K562 (cell line): ENCODE measurements at regions not wholly inside any gene's neighbourhood (a gene's known extent, or its start where the extent isn't known, plus 50 kb on each side); places are given as distances from the start of the nearest gene placed in this dataset.

Source experiments
- ATAC-seq: fragments of 200-7000 bp; cut with Tn5 transposase; 3 replicates; pipeline ENCODE4 v1.9.1; 2020; ENCODE audit warnings: moderate library complexity
- BruUV-seq: library from RNA; stranded (reverse); fragments of 400-500 nt; replicated peaks from 2 replicates; lab custom pipeline; 2021; lab: Mats Ljungman, UMichigan
- CTCF ChIA-PET: fragments of 300-600 bp; formaldehyde crosslinking; extraction: SDS; loops from one replicate; lab custom pipeline; 2021; ENCODE audit warnings: low intra/inter-chr PET ratio; lab: Yijun Ruan, JAX
- POLR2A ChIA-PET: fragments of 300-600, 350-650 bp; sonication (Branson Sonifier 250); formaldehyde crosslinking; extraction: SDS; loops from one replicate; lab custom pipeline; 2021; ENCODE audit warnings: antibody characterized with exemption, inconsistent platforms; lab: Yijun Ruan, JAX
- DNase-seq, 4 experiments: peaks; one replicate each; pipeline versions ENCODE4 v3.0.0 to v3.0.0-alpha.2; 2011 to 2018; ENCODE audit warnings: low spot score in 3 of 4, mixed read lengths in 3 of 4; ENCODE audit errors: extremely low read depth in 1 of 4
- FAIRE-seq: peaks from 2 replicates; lab custom pipeline; 2011; peaks lifted over from hg19 to GRCh38; lab: Jason Lieb, UNC
- H2AFZ ChIP-seq: 2 replicates; pipeline ENCODE4 v1.6.0; 2011; ENCODE audit warnings: low read depth, low read length, control low read depth, inconsistent platforms
- H3K27ac ChIP-seq: fragments of 200-600 bp; 3 replicates; pipeline ENCODE4 v1.8.0; 2011; ENCODE audit warnings: low read depth, mild to moderate bottlenecking, control low read depth, inconsistent platforms, low read length, moderate library complexity, mixed read lengths; ENCODE audit errors: extremely low read depth
- H3K27me3 ChIP-seq, 2 experiments: fragments of 300-600 bp in 1 of 2; 2 replicates in 1 of 2; 3 replicates in 1 of 2; pipeline versions ENCODE4 v1.6.0 to v1.8.0; 2011; ENCODE audit warnings: inconsistent platforms in 2 of 2, low read length in 2 of 2, mild to moderate bottlenecking in 1 of 2, mixed read lengths in 1 of 2, moderate library complexity in 1 of 2; ENCODE audit not compliant: control insufficient read depth in 2 of 2, insufficient read depth in 2 of 2
- H3K36me3 ChIP-seq: fragments of 300-600 bp; 3 replicates; pipeline ENCODE4 v1.8.0; 2011; ENCODE audit warnings: mild to moderate bottlenecking, low read length, inconsistent platforms; ENCODE audit not compliant: control insufficient read depth, insufficient read depth
- H3K4me1 ChIP-seq, 2 experiments: fragments of 200-600 bp in 1 of 2; replicated peaks in 1 of 2; 2 replicates in 1 of 2; 3 replicates in 1 of 2; pipeline versions ENCODE4 v1.5.1 to v1.8.0; 2011; ENCODE audit warnings: inconsistent platforms in 2 of 2, low read length in 2 of 2, mild to moderate bottlenecking in 1 of 2, mixed read lengths in 1 of 2, moderate library complexity in 1 of 2; ENCODE audit not compliant: control insufficient read depth in 2 of 2, insufficient read depth in 2 of 2
- H3K4me2 ChIP-seq: 2 replicates; pipeline ENCODE4 v1.6.1; 2011; ENCODE audit warnings: low read length, control low read depth, inconsistent platforms, mixed read lengths; ENCODE audit not compliant: insufficient read depth
- H3K4me3 ChIP-seq: fragments of 200-600 bp; sonication (generic), shearing (Covaris generic); 2 replicates; pipeline ENCODE4 v1.5.1; 2016; ENCODE audit warnings: control low read depth, inconsistent platforms
- H3K79me2 ChIP-seq: fragments of 200-600 bp; 3 replicates; pipeline ENCODE4 v1.8.0; 2011; ENCODE audit warnings: low read length, inconsistent platforms; ENCODE audit not compliant: control insufficient read depth, insufficient read depth
- H3K9ac ChIP-seq, 2 experiments: 2 replicates each; pipeline versions ENCODE4 v1.6.0 to v1.6.1; 2011; ENCODE audit warnings: low read depth in 2 of 2, low read length in 2 of 2, control low read depth in 1 of 2, inconsistent platforms in 1 of 2, mild to moderate bottlenecking in 1 of 2, mixed read lengths in 1 of 2; ENCODE audit not compliant: insufficient read depth in 1 of 2
- H3K9me1 ChIP-seq: one replicate; pipeline ENCODE4 v1.6.0; 2011; ENCODE audit warnings: inconsistent platforms, mild to moderate bottlenecking, low read length, moderate library complexity; ENCODE audit not compliant: control insufficient read depth, insufficient read depth
- H3K9me3 ChIP-seq: replicated peaks from 2 replicates; pipeline ENCODE4 v1.5.1; 2011; ENCODE audit warnings: low read depth, low read length, inconsistent platforms; ENCODE audit not compliant: control insufficient read depth, insufficient read depth
- H4K20me1 ChIP-seq: replicated peaks from 2 replicates; pipeline ENCODE4 v1.6.1; 2011; ENCODE audit warnings: low read length, inconsistent platforms, mixed read lengths; ENCODE audit not compliant: control insufficient read depth, insufficient read depth
- ADNP ChIP-seq: fragments of 200-800 bp; sonication (Bioruptor generic); IDR thresholded peaks from 2 replicates; pipeline ENCODE4 v1.6.1; 2016; ENCODE audit warnings: missing genetic modification characterization, missing compliant biosample characterization
- ATF7 ChIP-seq: fragments of 450-650 bp; IDR thresholded peaks from 2 replicates; pipeline ENCODE4 v1.7.1; 2014; ENCODE audit warnings: mild to moderate bottlenecking, moderate library complexity
- EHMT2 ChIP-seq: fragments of 450-650 bp; IDR thresholded peaks from 2 replicates; pipeline ENCODE4 v1.6.1; 2018; ENCODE audit warnings: antibody characterized with exemption
- EP400 ChIP-seq: fragments of 450-650 bp; IDR thresholded peaks from 2 replicates; pipeline ENCODE4 v1.6.1; 2017; ENCODE audit warnings: antibody characterized with exemption, mild to moderate bottlenecking, moderate library complexity
- HDAC1 ChIP-seq, 2 experiments: fragments of 450-650 bp; IDR thresholded peaks; 2 replicates each; pipeline ENCODE4 v1.6.1; 2016 to 2017; ENCODE audit warnings: inconsistent platforms in 1 of 2, mild to moderate bottlenecking in 1 of 2, moderate library complexity in 1 of 2
- HMG20A ChIP-seq: fragments of 450-650 bp; formaldehyde crosslinking; conservative IDR thresholded peaks from 2 replicates; pipeline ENCODE4 v1.4.0; 2020; ENCODE audit warnings: mild to moderate bottlenecking, mixed read lengths
- KLF1 ChIP-seq: fragments of 450-650 bp; IDR thresholded peaks from 2 replicates; pipeline ENCODE4 v1.6.1; 2016; ENCODE audit warnings: missing genetic modification characterization, missing compliant biosample characterization
- STAT5B ChIP-seq: fragments of 250-450 bp; sonication (Bioruptor Pico); IDR thresholded peaks from 2 replicates; pipeline ENCODE4 v1.8.0; 2021; ENCODE audit warnings: mild to moderate bottlenecking, inconsistent platforms
- ZC3H8 ChIP-seq: fragments of 450-650 bp; IDR thresholded peaks from 2 replicates; pipeline ENCODE4 v1.6.1; 2017
- ZNF239 ChIP-seq: fragments of 250-450 bp; sonication (Bioruptor Pico); IDR thresholded peaks from 2 replicates; pipeline ENCODE4 v1.4.0; 2020; ENCODE audit warnings: mild to moderate bottlenecking
- ZNF274 ChIP-seq: IDR thresholded peaks from 2 replicates; pipeline ENCODE4 v1.6.1; 2011; ENCODE audit warnings: low read depth, mild to moderate bottlenecking, low read length, moderate library complexity, borderline replicate concordance
- ZNF780A ChIP-seq: fragments of 250-450 bp; sonication (Bioruptor Pico); IDR thresholded peaks from 2 replicates; pipeline ENCODE4 v1.5.0; 2021; ENCODE audit warnings: mild to moderate bottlenecking
- WGBS: fragments of 100-300 bp; shearing (Covaris generic); methylation state at CpG from one replicate; pipeline ENCODE4 v1.1.6; 2016; ENCODE audit warnings: low coverage, mixed read lengths; ENCODE audit not compliant: insufficient coverage; ENCODE audit errors: missing lambda C conversion rate; 5-methylcytosine and 5-hydroxymethylcytosine counted together
- in situ Hi-C: fragments of 300-500 bp; cut with MboI; formaldehyde crosslinking; loops from 4 replicates; pipeline ENCODE4 v1.15.0; 2018; ENCODE audit warnings: inconsistent platforms, mixed read lengths
- intact Hi-C: fragments of 100-400 bp; cut with micrococcal nuclease; formaldehyde crosslinking; loops from 2 replicates; pipeline ENCODE4 v1.14.2; 2022
- TF ChIP-seq, protein P1 (sequence below): sonication (generic); formaldehyde crosslinking; IDR thresholded peaks from 2 replicates; pipeline ENCODE4 v1.8.0; 2022; ENCODE audit warnings: mild to moderate bottlenecking, low read depth, missing genetic modification reagents
- TF ChIP-seq, protein P2 (sequence below), 3 experiments: fragments of 200-800 bp in 1 of 3; sonication (Bioruptor generic) in 1 of 3; sonication (generic) in 1 of 3; formaldehyde crosslinking in 1 of 3; IDR thresholded peaks; 2 replicates each; pipeline versions ENCODE4 v1.6.1 to v1.8.0; 2016 to 2022; ENCODE audit warnings: mild to moderate bottlenecking in 2 of 3, missing compliant biosample characterization in 2 of 3, missing genetic modification characterization in 2 of 3, missing genetic modification reagents in 1 of 3
- TF ChIP-seq, protein P3 (sequence below), 2 experiments: fragments of 450-650 bp; IDR thresholded peaks; 2 replicates each; pipeline ENCODE4 v1.6.1; 2018; ENCODE audit warnings: mild to moderate bottlenecking in 2 of 2, low read depth in 1 of 2; ENCODE audit not compliant: partially characterized antibody in 2 of 2
- TF ChIP-seq, protein P4 (sequence below): sonication (generic); formaldehyde crosslinking; IDR thresholded peaks from 2 replicates; pipeline ENCODE4 v1.9.0; 2022; ENCODE audit warnings: mild to moderate bottlenecking, missing genetic modification reagents

DNA sequence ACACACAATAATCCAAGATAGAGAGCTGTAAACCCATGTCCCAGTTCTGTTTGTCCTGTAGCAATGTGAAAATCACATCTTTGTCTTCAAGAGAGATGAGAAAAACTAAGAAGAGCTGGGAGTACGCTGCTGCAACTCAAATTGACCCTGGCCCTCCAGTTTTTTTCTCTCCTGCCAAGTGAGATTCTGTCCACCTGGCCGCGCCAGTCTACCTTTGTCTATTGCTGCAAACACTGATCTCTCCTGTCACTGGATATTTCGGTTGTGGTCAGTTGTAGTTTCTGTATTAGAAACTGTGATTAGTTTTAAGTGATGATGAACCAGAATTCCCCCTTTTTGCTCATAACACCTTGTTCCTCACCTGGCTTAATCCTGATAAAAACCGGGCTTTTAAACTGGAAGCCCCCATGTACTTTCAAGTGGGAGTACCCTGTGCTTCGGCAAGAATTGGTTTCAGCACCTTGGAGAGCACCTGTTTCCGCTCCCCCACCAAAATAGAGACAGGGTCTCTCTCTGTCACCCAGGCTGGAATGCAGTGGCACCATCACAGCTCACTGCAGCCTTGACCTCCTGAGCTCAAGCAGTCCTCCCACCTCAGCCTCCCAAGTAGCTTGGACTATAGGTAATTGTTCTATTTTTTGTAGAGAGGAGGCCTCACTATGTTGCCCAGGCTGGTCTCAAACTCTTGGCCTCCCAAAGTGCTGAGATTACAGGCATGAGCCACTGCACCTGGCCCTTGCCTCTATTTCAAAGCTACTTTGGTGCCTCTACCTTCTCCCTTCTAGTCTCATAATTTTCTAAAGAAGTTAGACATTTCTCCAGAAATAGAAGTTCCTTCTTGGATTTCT, 156.8 kb downstream of the PHETA1 start:
- Histone ChIP-seq H3K9me1 (no peaks in the 10 kb centered on the region), H3K9ac (no peak overlapping the region), H3K27ac (no peak overlapping the region), H3K9me3 (no peaks in the 10 kb centered on the region), H3K27me3 (peaks cover 18 to 30% of the 10 kb centered on the region in 2 experiments), H3K4me2 (no peak overlapping the region), H3K4me3 (no peak overlapping the region), H3K79me2 (no peaks in the 10 kb centered on the region), H4K20me1 (peaks cover 4% of the 10 kb centered on the region; the same call in 1 of the 2 replicates), H2AFZ (no peak overlapping the region), H3K36me3 (no peaks in the 10 kb centered on the region), H3K4me1 (no peaks in the 10 kb centered on the region)
- intact Hi-C loops = no loop called here
- peak; percentile 65 for FAIRE-seq
- BruUV-seq = no TSS peak
- ATAC-seq = no peak
- in situ Hi-C loops = no loop called here
- ChIA-PET CTCF (no interaction called here), POLR2A (no interaction called here)
- 0% methylated on average over 7 of the region's 7 CpGs for WGBS
- DNase-seq = peak; percentile 27 to 55 (median 48)
- TF ChIP-seq ADNP (tag) (no peak), STAT5B (no peak), HDAC1 (IDR thresholded peaks at IDR 0.05) (no peak), EHMT2 (peak; percentile 95), ATF7 (no peak), ZC3H8 (no peak), KLF1 (tag) (no peak), ZNF274 (no peak), ZNF780A (CRISPR knock-in tag) (no peak), ZNF239 (CRISPR knock-in tag) (no peak), HMG20A (no peak), EP400 (no peak)
- TF ChIP-seq, protein P1, sequence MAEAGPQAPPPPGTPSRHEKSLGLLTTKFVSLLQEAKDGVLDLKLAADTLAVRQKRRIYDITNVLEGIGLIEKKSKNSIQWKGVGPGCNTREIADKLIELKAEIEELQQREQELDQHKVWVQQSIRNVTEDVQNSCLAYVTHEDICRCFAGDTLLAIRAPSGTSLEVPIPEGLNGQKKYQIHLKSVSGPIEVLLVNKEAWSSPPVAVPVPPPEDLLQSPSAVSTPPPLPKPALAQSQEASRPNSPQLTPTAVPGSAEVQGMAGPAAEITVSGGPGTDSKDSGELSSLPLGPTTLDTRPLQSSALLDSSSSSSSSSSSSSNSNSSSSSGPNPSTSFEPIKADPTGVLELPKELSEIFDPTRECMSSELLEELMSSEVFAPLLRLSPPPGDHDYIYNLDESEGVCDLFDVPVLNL (CRISPR knock-in tag) = no peak
- TF ChIP-seq, protein P2, sequence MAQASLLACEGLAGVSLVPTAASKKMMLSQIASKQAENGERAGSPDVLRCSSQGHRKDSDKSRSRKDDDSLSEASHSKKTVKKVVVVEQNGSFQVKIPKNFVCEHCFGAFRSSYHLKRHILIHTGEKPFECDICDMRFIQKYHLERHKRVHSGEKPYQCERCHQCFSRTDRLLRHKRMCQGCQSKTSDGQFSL (CRISPR knock-in tag; IDR thresholded peaks at IDR 0.05) = peak; percentile 78; the same call in 1 of the 2 replicates
- TF ChIP-seq, protein P2 (tag; IDR thresholded peaks at IDR 0.05) = no peak; a peak in 1 of 4 replicates
- TF ChIP-seq, protein P3, sequence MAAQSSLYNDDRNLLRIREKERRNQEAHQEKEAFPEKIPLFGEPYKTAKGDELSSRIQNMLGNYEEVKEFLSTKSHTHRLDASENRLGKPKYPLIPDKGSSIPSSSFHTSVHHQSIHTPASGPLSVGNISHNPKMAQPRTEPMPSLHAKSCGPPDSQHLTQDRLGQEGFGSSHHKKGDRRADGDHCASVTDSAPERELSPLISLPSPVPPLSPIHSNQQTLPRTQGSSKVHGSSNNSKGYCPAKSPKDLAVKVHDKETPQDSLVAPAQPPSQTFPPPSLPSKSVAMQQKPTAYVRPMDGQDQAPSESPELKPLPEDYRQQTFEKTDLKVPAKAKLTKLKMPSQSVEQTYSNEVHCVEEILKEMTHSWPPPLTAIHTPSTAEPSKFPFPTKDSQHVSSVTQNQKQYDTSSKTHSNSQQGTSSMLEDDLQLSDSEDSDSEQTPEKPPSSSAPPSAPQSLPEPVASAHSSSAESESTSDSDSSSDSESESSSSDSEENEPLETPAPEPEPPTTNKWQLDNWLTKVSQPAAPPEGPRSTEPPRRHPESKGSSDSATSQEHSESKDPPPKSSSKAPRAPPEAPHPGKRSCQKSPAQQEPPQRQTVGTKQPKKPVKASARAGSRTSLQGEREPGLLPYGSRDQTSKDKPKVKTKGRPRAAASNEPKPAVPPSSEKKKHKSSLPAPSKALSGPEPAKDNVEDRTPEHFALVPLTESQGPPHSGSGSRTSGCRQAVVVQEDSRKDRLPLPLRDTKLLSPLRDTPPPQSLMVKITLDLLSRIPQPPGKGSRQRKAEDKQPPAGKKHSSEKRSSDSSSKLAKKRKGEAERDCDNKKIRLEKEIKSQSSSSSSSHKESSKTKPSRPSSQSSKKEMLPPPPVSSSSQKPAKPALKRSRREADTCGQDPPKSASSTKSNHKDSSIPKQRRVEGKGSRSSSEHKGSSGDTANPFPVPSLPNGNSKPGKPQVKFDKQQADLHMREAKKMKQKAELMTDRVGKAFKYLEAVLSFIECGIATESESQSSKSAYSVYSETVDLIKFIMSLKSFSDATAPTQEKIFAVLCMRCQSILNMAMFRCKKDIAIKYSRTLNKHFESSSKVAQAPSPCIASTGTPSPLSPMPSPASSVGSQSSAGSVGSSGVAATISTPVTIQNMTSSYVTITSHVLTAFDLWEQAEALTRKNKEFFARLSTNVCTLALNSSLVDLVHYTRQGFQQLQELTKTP (IDR thresholded peaks at IDR 0.05; ENCODE audit: low read depth in 1 of 2, partially characterized antibody in 2 of 2) = peak in 1 of 2 experiments; percentile 63
- TF ChIP-seq, protein P4, sequence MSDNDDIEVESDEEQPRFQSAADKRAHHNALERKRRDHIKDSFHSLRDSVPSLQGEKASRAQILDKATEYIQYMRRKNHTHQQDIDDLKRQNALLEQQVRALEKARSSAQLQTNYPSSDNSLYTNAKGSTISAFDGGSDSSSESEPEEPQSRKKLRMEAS (CRISPR knock-in tag) = no peak
